ENCODE measurements at regions not wholly inside any gene's neighbourhood (a gene's known extent, or its start where the extent isn't known, plus 50 kb on each side); places are given as distances from the start of the nearest gene placed in this dataset.
"Not testable (repeated sequence)": the region's sequence is repeated elsewhere in the genome, so short reads cannot be mapped to it uniquely, and the experiment has no call there.

DNA sequence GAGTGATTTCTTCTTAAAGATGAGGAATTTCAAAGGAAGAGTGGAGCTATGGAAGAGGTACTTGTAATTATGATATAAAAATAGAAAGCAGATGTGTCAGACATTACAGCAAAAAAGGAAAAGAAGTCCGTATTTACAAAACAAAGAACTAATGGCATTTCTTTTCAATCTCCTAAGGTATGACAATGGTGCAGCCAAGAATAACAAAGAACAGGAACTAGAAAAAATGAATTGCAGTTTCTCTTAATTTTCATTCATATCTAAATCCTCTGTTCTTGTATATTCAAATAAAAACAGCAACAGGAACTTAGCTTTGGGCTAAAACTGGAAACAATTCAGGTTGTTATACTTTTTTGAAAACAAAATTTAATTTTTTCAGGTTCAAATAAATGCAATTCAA, 105.1 kb downstream of the SPRY1 start:
- DNase-seq: no peak

DNA sequence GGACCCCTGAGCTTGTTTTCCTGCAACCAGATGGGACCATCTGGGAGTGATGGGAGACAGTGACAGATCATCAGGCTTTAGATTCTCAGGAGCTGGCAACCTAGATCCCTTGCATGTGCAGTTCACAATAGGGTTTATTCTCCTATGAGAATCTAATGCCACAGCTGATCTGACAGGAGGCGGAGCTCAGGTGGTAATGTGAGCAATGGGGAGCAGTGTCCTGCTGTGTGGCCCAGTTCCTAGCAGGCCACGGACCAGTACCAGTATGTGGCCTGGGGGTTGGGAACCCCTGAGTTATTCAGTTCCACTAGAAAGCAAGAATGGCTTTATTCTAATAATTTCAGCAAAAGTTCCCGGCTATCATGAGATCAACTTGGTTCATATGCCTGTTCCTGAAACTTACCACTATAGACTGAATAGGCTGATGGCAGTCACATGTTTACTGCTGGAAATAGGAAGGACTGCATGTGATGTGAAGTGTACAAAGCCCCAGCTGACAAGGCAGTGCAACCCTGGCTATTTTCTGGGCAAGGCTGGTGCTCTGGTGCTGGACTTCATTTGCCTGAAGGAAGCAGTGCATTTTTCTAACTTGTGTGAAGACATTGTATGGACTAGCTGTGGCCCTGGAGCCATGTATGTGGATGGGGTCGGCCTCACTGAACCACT, 107.2 kb downstream of the SPRY1 start:
- no peak for DNase-seq

DNA sequence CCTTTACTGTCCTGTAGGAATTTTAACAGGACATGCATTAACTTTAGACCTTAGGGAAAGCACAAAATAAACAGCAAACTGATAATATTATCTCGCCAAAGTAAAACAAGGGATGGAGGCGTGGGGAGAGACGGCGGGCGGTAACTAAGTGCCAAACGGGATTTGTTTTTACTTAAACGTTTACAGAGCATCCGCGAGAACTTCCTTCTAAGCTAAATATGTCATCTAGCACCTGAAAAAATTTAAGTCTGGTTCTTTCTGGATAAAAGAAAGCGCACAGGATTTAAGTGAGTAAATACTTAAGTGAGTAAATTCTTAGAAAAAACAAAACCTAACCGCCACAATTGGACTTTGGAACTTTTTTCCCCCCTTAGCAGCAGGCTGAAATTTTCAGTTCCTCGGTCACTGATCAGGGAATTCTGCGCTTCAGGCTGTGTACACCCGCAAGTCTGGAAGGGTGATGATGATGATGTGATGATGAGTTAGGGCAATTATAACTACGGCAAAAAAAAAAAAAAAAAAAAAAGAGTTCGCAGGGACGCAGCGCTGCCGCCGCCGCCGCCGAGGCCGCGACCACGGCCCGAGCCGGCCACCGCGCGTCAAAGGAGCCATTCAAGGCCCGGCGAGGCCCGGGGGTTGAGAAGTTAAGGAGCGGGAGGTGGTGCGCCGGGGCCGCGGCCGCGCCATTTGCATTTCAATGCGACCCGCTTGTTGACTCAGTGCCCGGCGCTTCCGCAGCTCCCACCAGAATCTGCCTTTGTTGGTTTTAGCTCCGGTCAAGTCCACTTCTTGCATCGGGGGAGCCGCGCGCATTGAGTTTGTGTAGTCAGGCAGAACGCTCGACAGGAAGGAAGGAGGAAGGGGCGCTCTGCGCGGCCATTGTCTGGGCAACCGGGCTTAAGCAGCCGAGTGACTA, 108.8 kb downstream of the SPRY1 start:
- DNase-seq: no peak

DNA sequence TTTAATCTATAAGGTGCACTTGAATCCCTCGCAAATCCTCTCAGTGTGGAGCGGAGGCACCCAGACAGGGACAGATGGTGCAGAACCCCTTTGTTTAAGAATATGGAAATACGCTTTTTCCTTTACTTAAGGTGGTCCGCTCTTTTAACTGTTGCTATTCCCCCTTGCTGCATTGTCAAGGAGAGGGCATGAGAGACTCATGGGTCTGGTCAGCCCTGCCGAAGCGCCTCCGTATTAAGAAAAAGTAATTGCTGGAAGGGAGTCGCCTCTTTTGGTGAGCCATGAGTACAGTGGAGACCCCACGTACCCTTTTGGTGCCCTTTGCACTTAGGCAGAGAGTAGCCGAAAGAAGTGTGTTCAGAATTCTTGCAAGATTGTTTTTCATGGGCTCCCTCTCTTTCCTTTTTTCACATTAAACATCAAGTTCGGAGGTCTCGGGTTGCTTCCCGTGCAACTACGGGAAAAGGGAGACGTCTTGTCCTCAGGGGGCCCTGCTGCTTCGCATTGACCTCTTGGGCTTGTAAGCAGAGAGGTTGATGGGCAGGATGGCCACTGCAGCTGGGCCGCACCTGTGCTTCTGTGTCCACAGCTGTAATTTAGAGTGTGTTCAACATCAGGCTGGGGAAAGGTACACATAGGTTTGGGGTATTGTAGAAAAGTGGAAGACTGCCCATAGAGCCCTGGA, 109.6 kb downstream of the SPRY1 start:
- DNase-seq: no peak

DNA sequence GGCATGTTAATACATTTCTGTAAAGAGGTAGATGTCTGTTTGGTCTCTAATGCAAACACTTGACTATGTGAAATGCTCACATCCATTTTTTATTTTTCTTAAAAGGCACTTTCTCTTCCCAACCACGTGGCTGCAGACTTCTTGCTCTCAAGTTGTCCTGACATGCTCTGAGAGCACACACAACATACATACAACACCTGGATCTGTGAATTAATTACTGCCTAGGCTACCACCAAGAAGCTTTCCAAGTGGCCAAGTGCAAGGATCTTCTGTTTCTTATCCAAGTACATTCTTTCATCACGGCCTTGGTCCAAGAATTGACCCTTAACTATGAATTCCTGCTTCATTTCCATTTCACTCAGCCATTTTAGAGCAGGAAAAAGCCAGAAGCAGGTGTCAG, 110.8 kb downstream of the SPRY1 start:
- no peak for DNase-seq

DNA sequence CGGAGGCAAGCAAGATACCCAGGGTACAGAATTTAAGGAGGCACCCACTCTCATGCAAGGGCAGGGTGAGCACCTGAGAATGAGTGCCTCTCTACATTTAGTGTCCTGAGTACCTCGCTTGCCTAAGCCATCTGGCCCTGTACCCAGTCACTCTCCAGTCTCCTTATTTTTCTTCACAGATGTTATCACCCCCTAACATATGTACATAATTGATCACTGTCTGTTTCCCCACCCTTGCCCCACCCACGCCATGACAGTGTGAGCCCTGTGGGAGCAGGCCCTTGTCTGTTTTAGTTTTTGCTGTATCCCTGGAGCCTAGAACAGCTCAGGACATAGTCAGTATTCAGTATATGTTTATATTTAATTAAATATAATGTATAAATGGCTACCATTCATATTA, 113.6 kb downstream of the SPRY1 start:
- no peak for DNase-seq

DNA sequence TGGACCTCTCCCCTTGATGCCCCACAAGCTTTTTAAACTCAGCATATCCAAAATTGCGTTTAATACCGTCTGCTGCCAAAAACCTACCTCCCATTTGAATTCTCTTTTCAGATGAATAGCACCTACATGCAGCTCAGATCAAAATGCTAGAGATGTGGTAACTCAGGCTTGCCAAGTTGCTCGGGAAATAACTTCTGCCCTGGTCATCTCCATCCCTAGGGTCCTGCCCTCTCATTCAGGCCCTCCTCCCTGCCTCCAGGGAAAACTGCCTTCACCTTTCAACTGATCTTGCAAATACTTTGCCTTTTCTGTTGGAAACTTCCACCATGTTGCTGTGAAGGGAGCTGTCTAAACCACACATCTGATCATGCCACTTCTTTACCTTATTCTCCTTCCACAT, 114.1 kb downstream of the SPRY1 start:
- no peak for DNase-seq

DNA sequence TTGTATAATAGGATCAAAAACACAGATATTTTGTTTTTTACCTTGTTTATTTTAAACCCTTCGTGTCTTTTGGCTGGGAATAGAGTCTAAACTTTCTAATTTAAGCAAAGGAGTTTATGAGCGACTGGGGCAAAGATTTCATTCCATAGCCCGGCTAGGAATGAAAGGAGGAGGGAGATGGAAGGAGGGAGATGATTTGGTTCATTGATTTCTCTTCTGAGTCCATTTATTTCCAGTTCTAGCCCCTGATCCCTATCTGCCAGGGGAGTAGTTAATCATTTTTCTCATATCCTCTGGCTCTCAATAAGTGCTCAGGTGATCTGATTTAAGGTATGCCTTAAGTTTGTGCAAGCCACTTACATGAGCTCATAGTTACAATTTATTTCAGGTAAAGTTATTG, 120.0 kb downstream of the SPRY1 start:
- no peak for DNase-seq

DNA sequence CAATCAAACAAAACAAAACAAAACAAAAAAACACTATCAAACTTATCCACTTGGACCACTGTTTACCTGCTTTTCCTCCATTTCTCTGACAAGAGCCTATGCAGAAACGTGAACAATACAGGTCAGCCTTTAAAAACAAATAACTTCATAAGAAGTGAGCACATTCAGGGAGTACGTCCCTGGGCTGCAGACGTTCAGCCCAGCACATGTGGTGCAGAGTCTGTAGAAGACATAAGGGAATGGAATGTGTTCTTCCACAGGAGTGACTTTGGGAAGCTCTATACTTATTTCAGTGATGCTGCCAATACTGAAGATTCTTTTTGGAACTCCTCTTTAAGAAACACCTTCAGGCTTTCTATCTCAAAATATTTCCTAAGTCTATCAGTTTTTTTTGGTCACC, 120.6 kb downstream of the SPRY1 start:
- DNase-seq: no peak

DNA sequence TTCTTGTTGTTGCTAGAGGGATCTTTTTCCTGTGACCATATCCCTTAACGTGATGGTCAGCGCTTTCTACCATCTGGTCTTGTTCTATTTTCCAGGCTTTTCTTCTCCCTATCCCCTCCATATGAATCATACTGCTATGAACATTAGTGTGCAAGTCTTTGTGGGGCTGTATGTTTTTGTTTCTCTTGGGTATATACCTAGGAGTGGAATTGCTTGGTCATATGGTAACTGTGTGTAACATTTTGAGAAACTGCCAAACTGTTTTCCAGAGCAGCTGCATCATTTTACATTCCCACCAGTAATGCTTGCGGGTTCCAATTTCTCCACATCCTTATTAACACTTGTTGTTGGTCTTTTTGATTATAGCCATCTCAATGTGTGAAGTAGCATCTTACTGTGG, 121.4 kb downstream of the SPRY1 start:
- DNase-seq: no peak

DNA sequence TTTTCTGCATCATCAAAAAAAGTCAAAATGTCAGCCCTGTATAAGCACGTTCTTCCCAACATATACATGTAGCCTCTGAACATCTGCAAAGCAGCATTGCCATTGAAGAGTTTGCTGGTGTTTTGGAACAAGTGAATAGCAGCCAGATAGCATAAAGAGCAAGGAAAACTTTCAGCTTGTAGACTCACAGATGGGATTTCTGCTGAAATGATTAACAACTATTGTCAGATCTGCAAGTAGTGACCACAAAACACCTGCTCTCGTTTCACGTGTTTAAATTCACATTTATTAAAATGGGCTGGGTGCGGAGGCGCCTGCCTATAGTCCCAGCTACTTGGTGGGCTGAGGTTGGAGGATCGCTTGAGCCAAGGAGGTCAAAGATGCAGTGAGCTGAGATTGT, 123.7 kb downstream of the SPRY1 start:
- DNase-seq: no peak

DNA sequence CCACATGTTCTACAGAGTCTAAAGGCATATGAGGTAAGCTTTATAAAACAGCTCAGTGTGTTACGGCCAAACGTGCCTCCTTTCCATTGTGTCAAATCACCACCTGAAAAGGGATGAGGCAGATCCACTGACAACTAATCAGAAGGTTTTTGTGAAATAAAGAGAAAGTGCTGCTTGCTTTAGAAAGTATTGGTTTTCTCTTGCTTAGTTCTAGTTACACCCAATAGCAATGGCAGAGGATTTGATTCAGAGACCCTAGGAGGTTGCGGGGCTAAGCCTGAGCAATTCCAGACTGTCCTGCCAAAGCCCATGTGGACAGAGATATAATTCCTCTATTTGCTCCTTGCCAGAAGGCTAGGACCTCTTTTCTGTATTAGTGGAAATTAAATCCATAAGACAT, 125.5 kb downstream of the SPRY1 start:
- DNase-seq: no peak

DNA sequence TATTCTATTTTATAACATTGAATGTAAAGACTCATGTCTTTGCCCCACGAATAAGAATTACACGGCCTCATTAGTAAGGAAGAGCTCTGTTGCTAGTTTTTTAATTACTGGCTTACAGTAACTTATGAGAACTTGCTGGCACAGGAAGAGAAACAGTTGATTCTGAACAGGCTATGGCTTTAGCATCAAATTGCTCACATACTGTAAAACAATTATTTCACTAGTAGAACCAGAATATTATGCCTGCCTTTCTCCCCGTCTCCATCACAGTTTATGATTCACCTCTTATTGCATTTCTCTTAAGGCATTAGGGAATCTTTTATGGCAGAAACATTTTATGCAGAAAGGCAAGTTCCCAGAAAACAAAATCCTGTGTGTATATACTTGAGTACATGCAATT, 126.1 kb downstream of the SPRY1 start:
- no peak for DNase-seq

DNA sequence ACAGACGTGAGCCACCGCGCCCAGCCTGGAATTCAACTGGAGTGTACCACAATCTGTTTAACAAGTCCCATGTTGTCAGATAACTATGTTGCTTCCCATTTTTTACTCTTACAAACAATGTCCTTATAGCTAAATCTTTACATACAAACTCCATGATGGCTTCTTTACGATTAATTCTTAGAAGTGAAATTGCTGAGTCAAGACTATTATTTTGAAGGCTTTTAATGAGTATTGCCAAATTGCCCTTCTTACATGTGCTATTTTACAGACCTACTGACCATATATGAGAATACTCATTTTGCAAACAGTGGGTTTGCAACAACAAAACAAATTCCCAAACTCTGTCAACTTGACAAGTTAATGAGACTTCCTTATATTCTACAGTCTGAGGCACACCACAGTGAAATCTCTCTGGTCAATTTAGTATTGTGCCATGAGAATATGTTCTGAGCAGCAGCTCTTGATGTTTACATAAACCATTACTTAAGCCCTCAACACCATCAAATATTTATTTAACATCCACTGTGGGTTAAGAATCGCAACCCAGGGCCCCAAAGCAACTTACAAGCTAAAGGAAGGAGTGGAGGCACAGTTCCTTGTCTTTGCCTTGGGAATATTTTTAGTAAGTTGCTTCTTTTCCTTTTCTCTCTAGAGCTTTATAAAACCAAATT, 128.5 kb downstream of the SPRY1 start:
- no peak for DNase-seq

DNA sequence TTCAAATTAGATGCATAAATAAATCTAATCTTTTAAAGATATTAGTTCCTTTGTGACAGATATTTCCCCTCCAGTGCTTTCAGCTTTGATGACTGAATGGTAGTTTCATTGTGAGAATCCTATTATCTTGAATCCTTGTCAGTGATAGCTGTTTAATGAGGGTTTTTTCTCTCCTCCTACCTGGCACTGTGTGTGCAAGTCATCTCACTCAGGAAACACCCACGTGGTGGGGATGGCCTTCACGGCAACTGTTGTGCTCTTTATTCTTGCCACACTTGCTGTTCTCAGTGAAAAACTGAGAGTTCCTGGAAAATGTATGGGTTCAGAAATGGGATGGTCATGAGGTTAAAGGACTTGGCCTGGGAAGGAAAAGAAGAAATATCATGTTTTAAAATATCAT, 129.9 kb downstream of the SPRY1 start:
- no peak for DNase-seq

DNA sequence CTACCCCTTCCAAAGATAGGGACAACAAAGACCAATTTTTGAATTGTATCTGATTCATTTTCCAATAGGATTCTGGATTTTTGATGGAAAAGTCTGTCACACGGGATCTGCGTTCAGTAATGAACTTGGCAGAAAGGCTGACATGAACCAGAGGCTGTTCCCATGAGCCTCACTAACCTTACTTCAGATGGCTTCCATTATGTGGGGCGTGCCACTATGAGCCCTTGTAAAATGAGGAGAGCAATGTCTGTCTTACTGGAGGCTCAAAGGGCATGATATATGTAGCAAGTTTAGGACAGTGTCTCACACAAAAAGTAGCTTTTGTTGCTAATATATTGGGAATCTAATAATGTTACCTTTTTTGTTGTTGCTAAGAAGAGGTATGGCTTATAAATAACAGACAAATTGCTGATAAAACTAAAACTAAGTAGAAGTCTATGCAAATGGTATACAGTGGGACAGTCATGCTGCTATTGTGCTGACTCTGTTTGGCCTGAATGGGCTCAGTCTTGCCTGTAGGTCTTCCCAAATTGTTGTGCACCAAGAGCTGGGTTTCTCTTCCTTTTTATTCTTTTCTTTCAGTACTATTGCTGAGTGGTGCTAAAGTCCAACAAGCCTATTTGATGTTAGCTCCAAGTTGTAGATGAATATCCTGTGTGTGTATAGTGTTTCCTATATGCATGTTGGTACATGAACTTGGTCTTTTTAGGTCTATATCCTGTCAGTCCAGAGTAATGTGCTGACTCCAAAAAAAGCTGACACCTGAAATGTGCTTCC, 132.1 kb downstream of the SPRY1 start:
- DNase-seq: no peak

DNA sequence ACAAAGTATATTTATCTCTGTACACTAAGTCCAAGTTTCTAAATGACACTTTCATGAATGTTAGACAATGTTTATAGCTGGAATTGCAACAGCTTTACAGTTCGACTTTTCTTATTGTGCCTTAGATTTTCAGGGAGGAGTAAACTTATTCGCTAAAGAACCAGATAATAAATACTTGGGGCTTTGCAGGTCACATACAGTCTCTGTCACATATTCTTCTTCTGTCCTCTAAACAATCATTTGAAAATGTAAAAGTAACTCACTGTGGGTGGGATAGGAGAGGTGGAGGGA, 132.6 kb downstream of the SPRY1 start:
- no peak for DNase-seq

DNA sequence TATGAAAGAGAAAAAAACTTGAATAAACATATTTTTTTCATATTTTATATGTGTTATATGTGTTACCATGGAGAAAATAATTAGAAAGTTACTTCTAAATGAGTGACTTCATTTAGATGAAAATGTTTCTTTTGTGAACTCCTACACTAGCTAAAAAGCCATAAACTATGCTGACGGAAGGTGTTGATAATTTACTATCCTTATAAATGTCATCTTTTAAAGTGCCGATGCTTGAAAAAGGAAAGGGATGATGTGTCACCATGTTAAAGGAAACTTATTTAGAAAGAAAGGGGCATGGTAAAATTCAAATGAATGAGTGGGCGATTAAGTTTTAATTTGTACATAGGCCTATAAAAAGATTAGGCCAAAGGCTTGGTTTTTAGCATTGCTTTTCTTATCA, 133.8 kb downstream of the SPRY1 start:
- DNase-seq: no peak

DNA sequence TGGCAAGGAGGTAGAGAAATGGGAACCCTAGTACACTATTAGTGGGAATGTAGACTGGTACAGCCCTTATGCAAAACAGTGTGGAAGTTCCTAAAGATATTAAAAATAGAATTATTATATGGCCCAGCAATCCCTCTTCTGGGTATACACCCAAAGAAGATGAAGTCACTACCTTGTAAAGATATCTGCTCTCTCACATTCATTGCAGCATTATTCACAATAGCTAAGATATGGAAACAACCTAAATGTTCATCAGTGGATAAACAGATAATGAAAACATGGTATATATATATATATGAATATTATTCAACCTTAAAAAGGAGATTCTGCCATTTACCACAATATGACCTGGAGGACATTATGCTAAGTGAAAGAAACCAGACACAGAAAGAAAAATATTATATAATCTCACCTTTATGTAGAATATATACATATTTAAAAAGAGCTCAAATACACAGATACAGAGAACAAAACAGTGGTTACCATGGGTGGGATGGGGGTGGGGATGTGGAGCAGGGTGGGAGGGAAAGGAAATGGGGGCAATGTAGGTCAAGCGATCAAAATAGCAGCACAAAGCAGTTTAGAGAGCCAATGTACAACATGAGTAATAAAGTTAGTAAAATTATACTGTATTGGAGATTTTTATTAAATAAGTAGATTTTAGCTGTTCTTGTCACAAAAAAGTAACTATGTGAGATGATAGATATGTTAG, 138.6 kb downstream of the SPRY1 start:
- DNase-seq: no peak

DNA sequence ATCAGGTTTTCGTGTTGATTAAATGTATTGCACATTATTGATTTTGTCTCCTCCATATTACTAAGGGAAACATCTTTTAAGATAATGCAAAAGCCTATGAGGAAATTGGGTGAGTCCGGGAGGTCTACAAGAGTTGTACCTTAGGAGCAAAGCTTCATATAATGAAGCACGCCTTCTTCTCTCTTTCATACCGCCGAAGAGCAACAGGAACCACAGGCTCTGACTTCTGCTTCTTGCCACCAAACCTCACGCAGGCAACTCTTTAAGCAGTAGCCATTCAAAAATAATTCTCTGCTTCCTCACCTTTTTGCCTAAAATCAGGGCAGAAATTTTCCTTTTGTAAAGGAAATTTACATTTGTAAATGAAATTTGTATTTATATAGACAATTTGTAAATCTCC, 139.6 kb downstream of the SPRY1 start:
- DNase-seq: no peak

DNA sequence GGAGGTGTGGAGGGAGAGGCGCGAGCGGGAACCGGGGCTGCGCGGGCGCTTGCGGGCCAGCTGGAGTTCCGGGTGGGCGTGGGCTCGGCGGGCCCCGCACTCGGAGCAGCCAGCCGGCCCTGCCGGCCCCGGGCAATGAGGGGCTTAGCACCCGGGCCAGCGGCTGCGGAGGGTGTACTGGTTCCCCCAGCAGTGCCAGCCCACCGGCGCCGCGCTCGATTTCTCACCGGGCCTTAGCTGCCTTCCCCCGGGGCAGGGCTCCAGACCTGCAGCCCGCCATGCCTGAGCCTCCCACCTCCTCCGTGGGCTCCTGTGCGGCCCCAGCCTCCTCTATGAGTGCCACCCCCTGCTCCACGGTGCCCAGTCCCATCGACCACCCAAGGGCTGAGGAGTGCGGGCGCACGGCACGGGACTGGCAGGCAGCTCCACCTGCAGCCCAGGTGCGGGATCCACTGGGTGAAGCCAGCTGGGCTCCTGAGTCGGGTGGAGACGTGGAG, 141.4 kb downstream of the SPRY1 start:
- not testable (repeated sequence) for DNase-seq

All from NCI-H226 (cell line).